HepG2 (cell line): ENCODE measurements at regions not wholly inside any gene's neighbourhood (a gene's known extent, or its start where the extent isn't known, plus 50 kb on each side); places are given as distances from the start of the nearest gene placed in this dataset.

Source experiments
- ATAC-seq: fragments of 200-7000 bp; cut with Tn5 transposase; 3 replicates; pipeline ENCODE4 v1.9.1; 2020; ENCODE audit warnings: mild to moderate bottlenecking, moderate library complexity
- BruUV-seq: library from RNA; stranded (reverse); fragments of 400-500 nt; replicated peaks from 2 replicates; lab custom pipeline; 2021; lab: Mats Ljungman, UMichigan
- CTCF ChIA-PET: fragments of 300-600 bp; formaldehyde crosslinking; extraction: SDS; loops from one replicate; lab custom pipeline; 2021; ENCODE audit warnings: low total read pairs, inconsistent platforms, low intra/inter-chr PET ratio; lab: Yijun Ruan, JAX
- POLR2A ChIA-PET: fragments of 350-600 bp; sonication (Branson Sonifier 250); formaldehyde crosslinking; loops from one replicate; lab custom pipeline; 2020; ENCODE audit warnings: antibody characterized with exemption, inconsistent platforms; lab: Yijun Ruan, JAX
- DNase-seq: peaks from one replicate; pipeline ENCODE4 v3.0.0-alpha.2; 2015; ENCODE audit warnings: low spot score
- FAIRE-seq: peaks from 3 replicates; lab custom pipeline; 2011; peaks lifted over from hg19 to GRCh38; lab: Jason Lieb, UNC
- H2AFZ ChIP-seq: one replicate; pipeline ENCODE4 v1.6.1; 2011; ENCODE audit warnings: low read length, inconsistent platforms
- H3K27ac ChIP-seq: fragments of 300-600 bp; 3 replicates; pipeline ENCODE4 v1.8.0; 2011; ENCODE audit warnings: mixed run types, mild to moderate bottlenecking, mixed read lengths, low read length, inconsistent platforms; ENCODE audit not compliant: insufficient read depth; ENCODE audit errors: extremely low read length
- H3K27me3 ChIP-seq, 2 experiments: fragments of 200-600 bp in 1 of 2; 2 replicates in 1 of 2; 3 replicates in 1 of 2; pipeline versions ENCODE4 v1.6.0 to v1.8.0; 2011; ENCODE audit warnings: low read length in 2 of 2, mild to moderate bottlenecking in 2 of 2, moderate library complexity in 2 of 2, inconsistent platforms in 1 of 2; ENCODE audit not compliant: insufficient read depth in 2 of 2, control insufficient read depth in 1 of 2
- H3K36me3 ChIP-seq, 2 experiments: fragments of 200-600 bp in 1 of 2; replicated peaks in 1 of 2; 2 replicates in 1 of 2; 3 replicates in 1 of 2; pipeline versions ENCODE4 v1.5.1 to v1.8.0; 2011; ENCODE audit warnings: low read length in 2 of 2, inconsistent platforms in 1 of 2; ENCODE audit not compliant: insufficient read depth in 2 of 2, control insufficient read depth in 1 of 2
- H3K4me1 ChIP-seq: 2 replicates; pipeline ENCODE4 v1.5.1; 2012; ENCODE audit warnings: low read length, inconsistent platforms; ENCODE audit not compliant: insufficient read depth
- H3K4me2 ChIP-seq: 2 replicates; pipeline ENCODE4 v1.6.0; 2011; ENCODE audit warnings: low read depth, low read length, inconsistent platforms
- H3K4me3 ChIP-seq, 3 experiments: fragments of 200-600 bp in 1 of 3; sonication (generic), shearing (Covaris generic) in 1 of 3; replicated peaks in 1 of 3; 2 replicates each; pipeline ENCODE4 v1.5.1; 2011 to 2016; ENCODE audit warnings: low read length in 3 of 3, inconsistent platforms in 2 of 3, low read depth in 2 of 3, mild to moderate bottlenecking in 2 of 3, control low read depth in 1 of 3, mixed read lengths in 1 of 3; ENCODE audit not compliant: insufficient read depth in 1 of 3
- H3K79me2 ChIP-seq: one replicate; pipeline ENCODE4 v1.6.1; 2011; ENCODE audit warnings: low read length, inconsistent platforms; ENCODE audit not compliant: insufficient read depth
- H3K9ac ChIP-seq: 2 replicates; pipeline ENCODE4 v1.6.0; 2011; ENCODE audit warnings: mild to moderate bottlenecking, low read depth, low read length, inconsistent platforms; ENCODE audit not compliant: insufficient read depth
- H3K9me3 ChIP-seq: 2 replicates; pipeline ENCODE4 v1.5.1; 2012; ENCODE audit warnings: mild to moderate bottlenecking, low read length
- H4K20me1 ChIP-seq: 2 replicates; pipeline ENCODE4 v1.6.0; 2011; ENCODE audit warnings: inconsistent platforms, mild to moderate bottlenecking, low read length, moderate library complexity; ENCODE audit not compliant: insufficient read depth
- AKNA ChIP-seq: sonication (generic); formaldehyde crosslinking; IDR thresholded peaks from 2 replicates; pipeline ENCODE4 v1.4.0; 2020; ENCODE audit warnings: missing genetic modification reagents, borderline replicate concordance
- ARID2 ChIP-seq: sonication (generic); formaldehyde crosslinking; IDR thresholded peaks from 2 replicates; pipeline ENCODE4 v1.8.1; 2022; ENCODE audit warnings: mild to moderate bottlenecking, missing genetic modification reagents, borderline replicate concordance
- MXD3 ChIP-seq: IDR thresholded peaks from 2 replicates; pipeline ENCODE4 v1.6.1; 2016; ENCODE audit warnings: mild to moderate bottlenecking, missing biosample characterization, missing genetic modification reagents
- ZNF546 ChIP-seq: sonication (generic); formaldehyde crosslinking; conservative IDR thresholded peaks from 2 replicates; pipeline ENCODE4 v1.8.1; 2023; ENCODE audit warnings: mild to moderate bottlenecking, missing genetic modification reagents
- WGBS: methylation state at CpG from one replicate; pipeline ENCODE4 v1.1.6; 2017; ENCODE audit warnings: low lambda C conversion rate; 5-methylcytosine and 5-hydroxymethylcytosine counted together
- in situ Hi-C: cut with HindIII; loops from 2 replicates; pipeline ENCODE4 v1.10.0; 2017; ENCODE audit warnings: low pct_unique_long_range_greater_than_20kb; ENCODE audit not compliant: extremely low pct_ligation_motif_present
- intact Hi-C: fragments of 100-400 bp; cut with micrococcal nuclease; formaldehyde crosslinking; loops from one replicate; pipeline ENCODE4 v1.10.0; 2022; ENCODE audit not compliant: unreplicated experiment

- DNase-seq (no peak), FAIRE-seq (no peak), ATAC-seq (no peak)
- BruUV-seq, result no TSS peak
- intact Hi-C loops (no loop called here), in situ Hi-C loops (no loop called here)
- 3% methylated on average over 2 of the region's 2 CpGs for WGBS
- H3K27ac ChIP-seq, result no peak overlapping the region
- H3K4me2 ChIP-seq, result no peak overlapping the region
- no peaks in the 10 kb centered on the region for H3K4me1 ChIP-seq
- CTCF ChIA-PET, result no interaction called here
- H3K9me3 ChIP-seq, result no peaks in the 10 kb centered on the region
- TF ChIP-seq AKNA (CRISPR knock-in tag) (no peak), MXD3 (no peak), ARID2 (no peak), ZNF546 (no peak)
- no peaks in the 10 kb centered on the region; a peak in 1 of 5 replicates for H3K27me3 ChIP-seq
- POLR2A ChIA-PET, result no interaction called here
- no peaks in the 10 kb centered on the region for H3K36me3 ChIP-seq
- H3K79me2 ChIP-seq, result no peaks in the 10 kb centered on the region
- H3K4me3 ChIP-seq, result no peak overlapping the region
- H3K9ac ChIP-seq, result no peak overlapping the region
- H4K20me1 ChIP-seq, result no peaks in the 10 kb centered on the region
- no peak overlapping the region for H2AFZ ChIP-seq
Observed at GRCh38 chr13:85141401-85141800, 657.8 kb downstream of the SLITRK6 start.
